Neural progenitor cell (in vitro differentiated cells): ENCODE measurements at regions not wholly inside any gene's neighbourhood (a gene's known extent, or its start where the extent isn't known, plus 50 kb on each side); places are given as distances from the start of the nearest gene placed in this dataset.
A peak's percentile ranks its signal among the peaks of the same experiment; 100 is the strongest.

Experiments
- DNase-seq: peaks from one replicate; pipeline ENCODE4 v3.0.0-alpha.2; 2016; ENCODE audit warnings: low spot score
- H2AFZ ChIP-seq: fragments of 200-600 bp; sonication (generic); replicated peaks from 2 replicates; pipeline ENCODE4 v1.6.1; 2016; ENCODE audit warnings: antibody characterized with exemption
- H3F3A ChIP-seq: fragments of 200-600 bp; sonication (generic); 2 replicates; pipeline ENCODE4 v1.6.1; 2016; ENCODE audit warnings: antibody characterized with exemption, low read depth
- H3K27ac ChIP-seq: fragments of 200-600 bp; sonication (generic); 2 replicates; pipeline ENCODE4 v1.5.1; 2016; ENCODE audit warnings: mild to moderate bottlenecking
- H3K27me3 ChIP-seq: fragments of 200-600 bp; sonication (generic); 2 replicates; pipeline ENCODE4 v1.6.1; 2016; ENCODE audit warnings: mild to moderate bottlenecking, moderate library complexity
- H3K36me3 ChIP-seq: fragments of 200-600 bp; sonication (generic); 2 replicates; pipeline ENCODE4 v1.5.1; 2016
- H3K4me1 ChIP-seq: fragments of 200-600 bp; sonication (generic); 2 replicates; pipeline ENCODE4 v1.6.1; 2016; ENCODE audit warnings: mixed run types
- H3K4me2 ChIP-seq: fragments of 200-600 bp; sonication (generic); 2 replicates; pipeline ENCODE4 v1.6.1; 2016
- H3K4me3 ChIP-seq: fragments of 200-600 bp; sonication (generic); 2 replicates; pipeline ENCODE4 v1.5.1; 2016
- H3K79me2 ChIP-seq: fragments of 200-600 bp; sonication (generic); 2 replicates; pipeline ENCODE4 v1.6.1; 2016; ENCODE audit warnings: low read depth
- H3K9ac ChIP-seq: fragments of 200-600 bp; sonication (generic); 2 replicates; pipeline ENCODE4 v1.6.1; 2016
- H3K9me3 ChIP-seq: fragments of 200-600 bp; sonication (generic); 2 replicates; pipeline ENCODE4 v1.5.1; 2016; ENCODE audit warnings: low read depth
- H4K20me1 ChIP-seq: fragments of 200-600 bp; sonication (generic); 2 replicates; pipeline ENCODE4 v1.6.1; 2016; ENCODE audit warnings: low read depth
- H3K27ac Mint-ChIP-seq: 3 replicates; pipeline ENCODE4 v1.8.0; 2021; ENCODE audit warnings: mixed read lengths
- H3K27me3 Mint-ChIP-seq: 2 replicates; pipeline ENCODE4 v1.8.0; 2022; ENCODE audit warnings: low read depth, mild to moderate bottlenecking, inconsistent platforms, moderate library complexity, mixed read lengths; ENCODE audit not compliant: insufficient read depth
- H3K36me3 Mint-ChIP-seq: 3 replicates; pipeline ENCODE4 v1.8.0; 2021; ENCODE audit warnings: mixed read lengths
- H3K4me1 Mint-ChIP-seq: 3 replicates; pipeline ENCODE4 v1.8.0; 2021; ENCODE audit warnings: mixed read lengths
- H3K4me3 Mint-ChIP-seq: 3 replicates; pipeline ENCODE4 v1.8.0; 2021; ENCODE audit warnings: mild to moderate bottlenecking, moderate library complexity, mixed read lengths
- H3K9me3 Mint-ChIP-seq: 3 replicates; pipeline ENCODE4 v1.8.0; 2020; ENCODE audit warnings: mixed read lengths
- EZH2 ChIP-seq: fragments of 200-600 bp; sonication (generic); IDR thresholded peaks from 2 replicates; pipeline ENCODE4 v1.6.1; 2017; ENCODE audit warnings: antibody characterized with exemption, mild to moderate bottlenecking, moderate library complexity
- EZH2phosphoT487 ChIP-seq: fragments of 200-600 bp; sonication (generic); IDR thresholded peaks from 2 replicates; pipeline ENCODE4 v1.6.1; 2017; ENCODE audit warnings: antibody characterized with exemption
- TF ChIP-seq, protein P1 (sequence below): fragments of 200-600 bp; sonication (generic); IDR thresholded peaks from 2 replicates; pipeline ENCODE4 v1.5.1; 2017; ENCODE audit warnings: antibody characterized with exemption, mild to moderate bottlenecking

DNA sequence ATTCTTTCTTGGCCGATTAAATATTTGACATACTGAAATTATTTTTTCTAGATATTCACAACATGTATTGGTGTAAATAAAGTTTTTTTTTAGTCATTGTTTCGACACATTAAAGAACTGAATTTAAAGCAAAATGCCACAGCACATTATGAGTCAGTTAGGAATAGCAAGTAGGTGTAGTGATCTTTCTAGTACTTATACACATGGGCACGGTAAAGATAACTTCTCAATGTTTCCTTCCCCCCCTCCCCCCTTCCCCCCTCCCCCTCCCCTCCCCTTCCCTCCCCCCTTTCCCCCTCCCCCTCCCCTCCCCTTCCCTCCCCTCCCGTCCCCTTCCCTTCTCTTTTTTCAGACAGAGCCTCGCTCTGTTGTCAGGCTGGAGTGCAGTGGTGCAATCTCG is 1269.9 kb downstream of the ADGRL3 start:
- no peak for DNase-seq
- no peaks in the 10 kb centered on the region for H3K79me2 ChIP-seq
- no peaks in the 10 kb centered on the region for H3K27me3 ChIP-seq
- H3F3A ChIP-seq, result no peaks in the 10 kb centered on the region
- Mint-ChIP-seq H3K4me1 (no peaks in the 10 kb centered on the region), H3K9me3 (no peaks in the 10 kb centered on the region), H3K27me3 (peaks cover 3% of the 10 kb centered on the region), H3K36me3 (no peaks in the 10 kb centered on the region), H3K4me3 (no peak overlapping the region), H3K27ac (no peak overlapping the region)
- no peak overlapping the region for H2AFZ ChIP-seq
- H4K20me1 ChIP-seq, result no peaks in the 10 kb centered on the region
- H3K4me1 ChIP-seq, result no peaks in the 10 kb centered on the region
- H3K9ac ChIP-seq, result no peak overlapping the region
- H3K4me3 ChIP-seq, result no peak overlapping the region
- H3K36me3 ChIP-seq, result no peaks in the 10 kb centered on the region
- TF ChIP-seq EZH2, result no peak
- H3K9me3 ChIP-seq, result no peaks in the 10 kb centered on the region
- H3K4me2 ChIP-seq, result no peak overlapping the region
- H3K27ac ChIP-seq, result no peak overlapping the region

GRCh38 chr4:62461961-62462360 is 1261.8 kb downstream of the ADGRL3 start:
- H3K4me1 Mint-ChIP-seq, result no peaks in the 10 kb centered on the region
- TF ChIP-seq EZH2 (no peak), EZH2phosphoT487 (no peak)
- TF ChIP-seq, protein P1, sequence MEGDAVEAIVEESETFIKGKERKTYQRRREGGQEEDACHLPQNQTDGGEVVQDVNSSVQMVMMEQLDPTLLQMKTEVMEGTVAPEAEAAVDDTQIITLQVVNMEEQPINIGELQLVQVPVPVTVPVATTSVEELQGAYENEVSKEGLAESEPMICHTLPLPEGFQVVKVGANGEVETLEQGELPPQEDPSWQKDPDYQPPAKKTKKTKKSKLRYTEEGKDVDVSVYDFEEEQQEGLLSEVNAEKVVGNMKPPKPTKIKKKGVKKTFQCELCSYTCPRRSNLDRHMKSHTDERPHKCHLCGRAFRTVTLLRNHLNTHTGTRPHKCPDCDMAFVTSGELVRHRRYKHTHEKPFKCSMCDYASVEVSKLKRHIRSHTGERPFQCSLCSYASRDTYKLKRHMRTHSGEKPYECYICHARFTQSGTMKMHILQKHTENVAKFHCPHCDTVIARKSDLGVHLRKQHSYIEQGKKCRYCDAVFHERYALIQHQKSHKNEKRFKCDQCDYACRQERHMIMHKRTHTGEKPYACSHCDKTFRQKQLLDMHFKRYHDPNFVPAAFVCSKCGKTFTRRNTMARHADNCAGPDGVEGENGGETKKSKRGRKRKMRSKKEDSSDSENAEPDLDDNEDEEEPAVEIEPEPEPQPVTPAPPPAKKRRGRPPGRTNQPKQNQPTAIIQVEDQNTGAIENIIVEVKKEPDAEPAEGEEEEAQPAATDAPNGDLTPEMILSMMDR, result no peak
- Histone ChIP-seq H3K9me3 (no peaks in the 10 kb centered on the region), H4K20me1 (no peaks in the 10 kb centered on the region), H3K27me3 (no peaks in the 10 kb centered on the region), H3K9ac (no peak overlapping the region), H3F3A (no peaks in the 10 kb centered on the region), H3K4me2 (no peak overlapping the region), H3K4me3 (no peak overlapping the region), H3K27ac (no peak overlapping the region), H3K36me3 (no peaks in the 10 kb centered on the region), H3K79me2 (no peaks in the 10 kb centered on the region), H2AFZ (no peak overlapping the region), H3K4me1 (no peaks in the 10 kb centered on the region)
- no peaks in the 10 kb centered on the region for H3K27me3 Mint-ChIP-seq
- no peak overlapping the region for H3K27ac Mint-ChIP-seq
- no peak overlapping the region for H3K4me3 Mint-ChIP-seq
- no peaks in the 10 kb centered on the region for H3K36me3 Mint-ChIP-seq
- DNase-seq, result no peak
- H3K9me3 Mint-ChIP-seq, result no peaks in the 10 kb centered on the region

DNA sequence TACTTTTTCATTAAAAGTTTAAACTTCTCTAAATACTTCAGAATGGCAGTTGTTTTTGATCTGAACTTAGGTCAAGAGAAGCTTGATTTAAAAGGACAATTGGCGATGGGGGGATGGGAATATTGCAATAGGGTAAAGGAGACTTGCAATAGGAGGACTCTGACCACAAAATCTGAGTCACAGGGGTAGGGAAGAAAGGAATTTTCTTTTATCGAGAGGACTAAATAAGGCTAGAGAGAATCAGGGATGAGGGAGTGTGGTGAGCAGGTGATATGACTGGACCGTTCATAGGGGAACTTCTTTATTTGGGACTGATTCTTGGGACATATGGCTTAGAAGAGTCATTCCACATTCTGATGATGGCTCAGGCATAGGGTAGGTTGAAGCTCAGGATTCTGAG is 1260.2 kb downstream of the ADGRL3 start:
- TF ChIP-seq EZH2, result no peak
- TF ChIP-seq, protein P1, result no peak
- TF ChIP-seq EZH2phosphoT487, result no peak
- Histone ChIP-seq H3K9ac (no peak overlapping the region), H3K4me1 (no peaks in the 10 kb centered on the region), H3K27ac (no peak overlapping the region), H4K20me1 (no peaks in the 10 kb centered on the region), H2AFZ (peak overlapping the region; percentile 35), H3K9me3 (no peaks in the 10 kb centered on the region), H3K27me3 (no peaks in the 10 kb centered on the region), H3K79me2 (no peaks in the 10 kb centered on the region), H3K36me3 (no peaks in the 10 kb centered on the region), H3K4me3 (no peak overlapping the region), H3K4me2 (no peak overlapping the region), H3F3A (no peaks in the 10 kb centered on the region)
- H3K9me3 Mint-ChIP-seq, result no peaks in the 10 kb centered on the region
- H3K27ac Mint-ChIP-seq, result no peak overlapping the region
- H3K36me3 Mint-ChIP-seq, result no peaks in the 10 kb centered on the region
- H3K4me1 Mint-ChIP-seq, result no peaks in the 10 kb centered on the region
- no peak for DNase-seq
- no peak overlapping the region for H3K4me3 Mint-ChIP-seq
- H3K27me3 Mint-ChIP-seq, result no peaks in the 10 kb centered on the region

DNA sequence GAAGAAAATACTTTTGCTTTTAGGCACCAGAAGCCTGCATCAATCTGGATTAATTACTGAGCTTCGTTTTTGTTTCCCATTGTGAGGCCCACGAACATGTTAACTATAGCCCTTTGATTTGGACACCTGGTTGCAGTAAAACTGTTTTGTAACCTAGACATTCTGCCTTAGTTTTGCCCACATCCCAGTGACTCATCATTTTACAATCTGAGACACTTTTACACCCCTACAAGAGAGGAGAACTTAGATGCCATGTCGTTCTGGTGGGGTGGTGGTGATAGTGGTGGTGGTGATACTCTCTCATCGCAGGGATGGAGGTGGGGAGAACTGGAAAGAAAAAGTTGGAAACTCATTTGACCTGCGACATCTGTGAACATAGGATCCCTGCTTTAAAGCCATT is 1257.2 kb downstream of the ADGRL3 start:
- Histone ChIP-seq H2AFZ (peak overlapping the region; percentile 85), H3K4me3 (no peak overlapping the region), H3K4me2 (no peak overlapping the region), H3K27me3 (no peaks in the 10 kb centered on the region), H3K4me1 (no peaks in the 10 kb centered on the region), H3K9ac (no peak overlapping the region), H3F3A (no peaks in the 10 kb centered on the region), H3K79me2 (no peaks in the 10 kb centered on the region), H3K27ac (no peak overlapping the region), H3K9me3 (no peaks in the 10 kb centered on the region), H3K36me3 (no peaks in the 10 kb centered on the region), H4K20me1 (no peaks in the 10 kb centered on the region)
- Mint-ChIP-seq H3K27me3 (no peaks in the 10 kb centered on the region), H3K36me3 (no peaks in the 10 kb centered on the region), H3K4me1 (no peaks in the 10 kb centered on the region), H3K4me3 (no peak overlapping the region), H3K9me3 (no peaks in the 10 kb centered on the region), H3K27ac (no peak overlapping the region)
- TF ChIP-seq, protein P1, result no peak
- no peak for TF ChIP-seq EZH2phosphoT487
- TF ChIP-seq EZH2, result no peak
- DNase-seq, result no peak
